ENCODE measurements at regions not wholly inside any gene's neighbourhood (a gene's known extent, or its start where the extent isn't known, plus 50 kb on each side); places are given as distances from the start of the nearest gene placed in this dataset.

- no peak overlapping the region for H3K9ac ChIP-seq (ENCODE audit: low read length)
- no peak overlapping the region for H2AFZ ChIP-seq (ENCODE audit: low read length)
- no peak overlapping the region for H3K4me3 ChIP-seq (ENCODE audit: low read length)
- H3K4me1 ChIP-seq (ENCODE audit: low read length) = 0 out of 2 replicates have a peak, but pooled peaks cover 4% of the 10 kb centered on the region
- no peak overlapping the region for H3K27ac ChIP-seq (ENCODE audit: low read length)
- no peaks in the 10 kb centered on the region for H3K27me3 ChIP-seq (replicated peaks; ENCODE audit: insufficient read depth, low read length)
- H3K4me2 ChIP-seq (ENCODE audit: low read depth, low read length) = 0 out of 2 replicates have a peak overlapping the region, but pooled peaks have one; percentile 1
- no peaks in the 10 kb centered on the region for H3K9me3 ChIP-seq (replicated peaks; ENCODE audit: insufficient read depth, low read length)
- no peaks in the 10 kb centered on the region for H4K20me1 ChIP-seq (ENCODE audit: insufficient read depth, low read length)
- TF ChIP-seq, protein P1, sequence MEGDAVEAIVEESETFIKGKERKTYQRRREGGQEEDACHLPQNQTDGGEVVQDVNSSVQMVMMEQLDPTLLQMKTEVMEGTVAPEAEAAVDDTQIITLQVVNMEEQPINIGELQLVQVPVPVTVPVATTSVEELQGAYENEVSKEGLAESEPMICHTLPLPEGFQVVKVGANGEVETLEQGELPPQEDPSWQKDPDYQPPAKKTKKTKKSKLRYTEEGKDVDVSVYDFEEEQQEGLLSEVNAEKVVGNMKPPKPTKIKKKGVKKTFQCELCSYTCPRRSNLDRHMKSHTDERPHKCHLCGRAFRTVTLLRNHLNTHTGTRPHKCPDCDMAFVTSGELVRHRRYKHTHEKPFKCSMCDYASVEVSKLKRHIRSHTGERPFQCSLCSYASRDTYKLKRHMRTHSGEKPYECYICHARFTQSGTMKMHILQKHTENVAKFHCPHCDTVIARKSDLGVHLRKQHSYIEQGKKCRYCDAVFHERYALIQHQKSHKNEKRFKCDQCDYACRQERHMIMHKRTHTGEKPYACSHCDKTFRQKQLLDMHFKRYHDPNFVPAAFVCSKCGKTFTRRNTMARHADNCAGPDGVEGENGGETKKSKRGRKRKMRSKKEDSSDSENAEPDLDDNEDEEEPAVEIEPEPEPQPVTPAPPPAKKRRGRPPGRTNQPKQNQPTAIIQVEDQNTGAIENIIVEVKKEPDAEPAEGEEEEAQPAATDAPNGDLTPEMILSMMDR (IDR thresholded peaks at IDR 0.05; ENCODE audit: low read length) = no peak
- no peaks in the 10 kb centered on the region for H3K9me2 ChIP-seq (replicated peaks; ENCODE audit: insufficient read depth, low read length)
- H3K36me3 ChIP-seq (replicated peaks; ENCODE audit: insufficient read depth, low read length) = no peaks in the 10 kb centered on the region
- peak; percentile 27 for DNase-seq
- no peaks in the 10 kb centered on the region for H3K79me2 ChIP-seq (ENCODE audit: low read length)
- no peaks in the 10 kb centered on the region for H3F3A ChIP-seq (ENCODE audit: insufficient read depth, low read length)
Observed at GRCh38 chr11:50187220-50187619, 154.5 kb downstream of the OR4C45 start.

- Histone ChIP-seq H3K9me2 (replicated peaks; ENCODE audit: insufficient read depth, low read length) (no peaks in the 10 kb centered on the region), H2AFZ (ENCODE audit: low read length) (no peak overlapping the region), H3K9me3 (replicated peaks; ENCODE audit: insufficient read depth, low read length) (no peaks in the 10 kb centered on the region), H3F3A (ENCODE audit: insufficient read depth, low read length) (no peaks in the 10 kb centered on the region), H3K27ac (ENCODE audit: low read length) (no peak overlapping the region), H3K79me2 (ENCODE audit: low read length) (no peaks in the 10 kb centered on the region), H3K36me3 (replicated peaks; ENCODE audit: insufficient read depth, low read length) (no peaks in the 10 kb centered on the region), H3K4me2 (ENCODE audit: low read depth, low read length) (no peak overlapping the region), H3K9ac (ENCODE audit: low read length) (no peak overlapping the region), H3K4me3 (ENCODE audit: low read length) (no peak overlapping the region), H3K27me3 (replicated peaks; ENCODE audit: insufficient read depth, low read length) (no peaks in the 10 kb centered on the region), H3K4me1 (ENCODE audit: low read length) (0 out of 2 replicates have a peak, but pooled peaks cover 4% of the 10 kb centered on the region), H4K20me1 (ENCODE audit: insufficient read depth, low read length) (no peaks in the 10 kb centered on the region)
- DNase-seq = no peak
- TF ChIP-seq EZH2phosphoT487 (IDR thresholded peaks at IDR 0.05; ENCODE audit: low read length) (no peak), EZH2 (optimal IDR thresholded peaks at IDR 0.05; ENCODE audit: low read depth, low read length) (no peak)
- TF ChIP-seq, protein P1 (IDR thresholded peaks at IDR 0.05; ENCODE audit: low read length) = no peak
Observed at GRCh38 chr11:50188040-50188439, 155.4 kb downstream of the OR4C45 start.

- no peaks in the 10 kb centered on the region for H3K9me2 ChIP-seq (replicated peaks; ENCODE audit: insufficient read depth, low read length)
- H3K4me2 ChIP-seq (ENCODE audit: low read depth, low read length) = no peak overlapping the region
- H3K9me3 ChIP-seq (replicated peaks; ENCODE audit: insufficient read depth, low read length) = no peaks in the 10 kb centered on the region
- H3K36me3 ChIP-seq (replicated peaks; ENCODE audit: insufficient read depth, low read length) = no peaks in the 10 kb centered on the region
- DNase-seq = no peak
- no peaks in the 10 kb centered on the region for H3K4me1 ChIP-seq (ENCODE audit: low read length)
- no peak overlapping the region for H2AFZ ChIP-seq (ENCODE audit: low read length)
- H3F3A ChIP-seq (ENCODE audit: insufficient read depth, low read length) = no peaks in the 10 kb centered on the region
- no peaks in the 10 kb centered on the region for H3K27me3 ChIP-seq (replicated peaks; ENCODE audit: insufficient read depth, low read length)
- H4K20me1 ChIP-seq (ENCODE audit: insufficient read depth, low read length) = no peaks in the 10 kb centered on the region
- H3K4me3 ChIP-seq (ENCODE audit: low read length) = no peak overlapping the region
- no peak overlapping the region for H3K27ac ChIP-seq (ENCODE audit: low read length)
- H3K9ac ChIP-seq (ENCODE audit: low read length) = no peak overlapping the region
- no peak for TF ChIP-seq EZH2phosphoT487 (IDR thresholded peaks at IDR 0.05; ENCODE audit: low read length)
- TF ChIP-seq, protein P1 (IDR thresholded peaks at IDR 0.05; ENCODE audit: low read length) = no peak
- TF ChIP-seq EZH2 (optimal IDR thresholded peaks at IDR 0.05; ENCODE audit: low read depth, low read length) = no peak
- no peaks in the 10 kb centered on the region for H3K79me2 ChIP-seq (ENCODE audit: low read length)
Observed at GRCh38 chr11:50192743-50193142, 160.1 kb downstream of the OR4C45 start.

Data from MM.1S (cell line).